Left lung (tissue), 4 donors: ENCODE measurements at regions not wholly inside any gene's neighbourhood (a gene's known extent, or its start where the extent isn't known, plus 50 kb on each side); places are given as distances from the start of the nearest gene placed in this dataset.

Source experiments
- ATAC-seq: fragments of 200-7000 bp; cut with Tn5 transposase; one replicate; pipeline ENCODE4 v1.9.1; 2020; ENCODE audit warnings: moderate library complexity
- DNase-seq, 4 donors: peaks; one replicate each; pipeline ENCODE4 v3.0.0-alpha.2; 2013 to 2020
- H3K27ac ChIP-seq, 2 donors: fragments of 200-600 bp; sonication (generic) in 1 of 2; one replicate each; pipeline versions ENCODE4 v1.5.0 to v1.8.0; 2020 to 2021
- H3K27me3 ChIP-seq, 2 donors: fragments of 200-600 bp; sonication (generic) in 1 of 2; one replicate each; pipeline versions ENCODE4 v1.5.0 to v1.8.0; 2020 to 2021
- H3K36me3 ChIP-seq, 2 donors: fragments of 200-600 bp; sonication (generic) in 1 of 2; one replicate each; pipeline versions ENCODE4 v1.5.0 to v1.8.0; 2020 to 2021
- H3K4me1 ChIP-seq, 2 donors: fragments of 200-600 bp; one replicate each; pipeline ENCODE4 v1.8.0; 2021
- H3K4me3 ChIP-seq, 2 donors: fragments of 200-600 bp; sonication (generic) in 1 of 2; one replicate each; pipeline versions ENCODE4 v1.5.0 to v1.8.0; 2020 to 2021; ENCODE audit warnings: mild to moderate bottlenecking in 1 of 2
- H3K9me3 ChIP-seq, 2 donors: fragments of 200-600 bp; sonication (generic) in 1 of 2; one replicate each; pipeline versions ENCODE4 v1.5.0 to v1.8.0; 2020 to 2021
- intact Hi-C, 2 donors: fragments of 100-400 bp; cut with DNase I; formaldehyde crosslinking; loops; one replicate each; pipeline versions ENCODE4 v1.11.2 to v1.14.2; 2022
- TF ChIP-seq, protein P1 (sequence below), 2 donors: fragments of 200-600 bp; sonication (generic) in 1 of 2; IDR thresholded peaks; one replicate each; pipeline versions ENCODE4 v1.5.0 to v1.8.0; 2021; ENCODE audit warnings: antibody characterized with exemption in 2 of 2
- donor health status: DM: no; HTN: yes; CAD: no.
- donor health status: DM: no; HTN: no; CAD: no.

DNA sequence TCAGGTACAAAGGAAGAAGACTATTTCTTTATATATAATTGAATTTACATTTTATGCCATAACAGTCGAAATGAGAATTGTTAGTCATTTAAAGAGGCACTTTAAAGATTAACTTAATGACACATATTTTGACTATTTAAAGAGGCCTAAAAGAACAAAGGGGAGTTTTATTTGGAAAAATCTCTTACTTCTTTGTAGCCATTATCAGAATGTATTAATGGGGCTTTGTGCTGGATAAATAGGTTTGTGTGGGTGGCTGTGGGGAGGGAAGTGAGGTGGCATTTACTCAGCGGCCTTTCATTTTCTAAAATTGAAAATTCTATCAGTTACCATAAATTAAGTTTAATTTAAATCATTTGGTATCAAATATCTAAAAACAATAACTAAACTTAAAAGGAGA lies 462.2 kb upstream of the CXADR start:
- no peak for DNase-seq
- intact Hi-C loops: no loop called here

DNA sequence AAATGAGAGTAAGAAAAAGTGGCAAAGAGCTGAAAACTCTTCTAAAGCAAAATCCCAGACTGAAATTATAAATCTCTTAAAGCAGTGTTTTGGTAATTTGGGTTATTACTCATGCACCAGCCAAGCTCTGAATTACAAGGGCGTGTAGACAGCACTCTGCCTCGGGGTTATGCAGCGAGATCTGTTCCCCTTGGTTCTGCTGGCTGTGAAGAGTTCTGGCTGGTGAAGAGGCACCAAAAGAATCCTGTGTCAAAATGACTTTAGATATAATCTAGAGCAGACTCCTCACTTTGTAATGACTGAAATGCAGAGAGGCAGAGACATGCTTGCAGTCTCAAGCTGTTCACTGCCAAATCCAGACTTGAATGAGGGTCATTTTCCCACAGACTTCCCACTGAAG lies 461.8 kb upstream of the CXADR start:
- no peak for ATAC-seq

More for the DNA sequence above, 462.2 kb upstream of the CXADR start:
- no peaks in the 10 kb centered on the region for H3K4me1 ChIP-seq
- no peak overlapping the region for H3K27ac ChIP-seq
- peaks cover 0 to 7% of the 10 kb centered on the region in 2 donors for H3K9me3 ChIP-seq
- H3K36me3 ChIP-seq: no peaks in the 10 kb centered on the region
- TF ChIP-seq, protein P1, sequence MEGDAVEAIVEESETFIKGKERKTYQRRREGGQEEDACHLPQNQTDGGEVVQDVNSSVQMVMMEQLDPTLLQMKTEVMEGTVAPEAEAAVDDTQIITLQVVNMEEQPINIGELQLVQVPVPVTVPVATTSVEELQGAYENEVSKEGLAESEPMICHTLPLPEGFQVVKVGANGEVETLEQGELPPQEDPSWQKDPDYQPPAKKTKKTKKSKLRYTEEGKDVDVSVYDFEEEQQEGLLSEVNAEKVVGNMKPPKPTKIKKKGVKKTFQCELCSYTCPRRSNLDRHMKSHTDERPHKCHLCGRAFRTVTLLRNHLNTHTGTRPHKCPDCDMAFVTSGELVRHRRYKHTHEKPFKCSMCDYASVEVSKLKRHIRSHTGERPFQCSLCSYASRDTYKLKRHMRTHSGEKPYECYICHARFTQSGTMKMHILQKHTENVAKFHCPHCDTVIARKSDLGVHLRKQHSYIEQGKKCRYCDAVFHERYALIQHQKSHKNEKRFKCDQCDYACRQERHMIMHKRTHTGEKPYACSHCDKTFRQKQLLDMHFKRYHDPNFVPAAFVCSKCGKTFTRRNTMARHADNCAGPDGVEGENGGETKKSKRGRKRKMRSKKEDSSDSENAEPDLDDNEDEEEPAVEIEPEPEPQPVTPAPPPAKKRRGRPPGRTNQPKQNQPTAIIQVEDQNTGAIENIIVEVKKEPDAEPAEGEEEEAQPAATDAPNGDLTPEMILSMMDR (IDR thresholded peaks at IDR 0.05): no peak
- no peak overlapping the region for H3K4me3 ChIP-seq
- ATAC-seq: no peak
- no peaks in the 10 kb centered on the region for H3K27me3 ChIP-seq

DNA sequence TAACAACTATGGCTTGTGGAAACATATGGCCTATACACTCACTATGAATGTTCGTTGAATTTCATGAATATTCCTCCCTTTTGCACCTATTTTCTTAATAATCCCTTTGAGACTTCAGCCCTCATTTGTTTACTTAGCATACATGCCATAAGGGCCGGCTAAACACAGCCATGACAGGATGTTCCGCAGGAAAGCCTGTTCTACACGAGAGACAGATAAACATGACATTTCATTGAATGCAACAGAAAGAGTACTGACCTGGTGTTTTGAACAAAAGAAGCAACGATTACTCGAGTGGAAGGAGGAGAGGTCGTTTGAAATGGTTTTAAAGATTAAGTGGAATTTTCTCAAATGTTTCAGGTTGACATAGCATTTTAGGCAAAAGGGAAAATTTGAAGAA lies 459.5 kb upstream of the CXADR start:
- H3K27me3 ChIP-seq: no peaks in the 10 kb centered on the region
- no peak for DNase-seq
- H3K4me3 ChIP-seq: no peak overlapping the region
- intact Hi-C loops: no loop called here
- TF ChIP-seq, protein P1 (IDR thresholded peaks at IDR 0.05): no peak
- no peaks in the 10 kb centered on the region for H3K4me1 ChIP-seq
- H3K27ac ChIP-seq: no peak overlapping the region
- H3K36me3 ChIP-seq: no peaks in the 10 kb centered on the region
- ATAC-seq: no peak
- peaks cover 0 to 5% of the 10 kb centered on the region in 2 donors for H3K9me3 ChIP-seq

More for the DNA sequence above, 461.8 kb upstream of the CXADR start:
- no peaks in the 10 kb centered on the region for H3K4me1 ChIP-seq
- H3K27ac ChIP-seq: no peak overlapping the region
- intact Hi-C loops: no loop called here
- DNase-seq: no peak
- peaks cover 0 to 7% of the 10 kb centered on the region in 2 donors for H3K9me3 ChIP-seq
- no peaks in the 10 kb centered on the region for H3K36me3 ChIP-seq
- no peaks in the 10 kb centered on the region for H3K27me3 ChIP-seq
- H3K4me3 ChIP-seq: no peak overlapping the region
- TF ChIP-seq, protein P1 (IDR thresholded peaks at IDR 0.05): no peak

DNA sequence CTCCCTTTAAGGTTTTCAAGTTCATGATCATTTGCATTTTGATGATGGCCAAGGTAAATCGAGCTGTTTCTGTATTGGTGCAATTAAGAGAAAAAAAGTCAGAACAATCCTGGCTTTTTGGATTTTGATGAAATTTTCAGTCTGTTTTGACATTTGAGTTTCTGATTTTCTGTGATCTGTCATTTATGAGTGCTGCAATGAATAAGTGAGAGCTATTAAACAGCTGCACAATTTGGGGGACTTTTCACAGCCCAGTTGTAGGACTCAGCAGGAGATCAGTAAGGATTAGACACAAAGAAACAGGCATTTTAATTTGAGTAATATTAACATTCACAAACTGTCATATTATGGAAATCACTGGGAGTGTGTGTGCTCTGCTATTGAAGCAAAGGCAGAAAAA lies 452.9 kb upstream of the CXADR start:
- H3K27me3 ChIP-seq: no peaks in the 10 kb centered on the region
- H3K9me3 ChIP-seq: peaks cover 0 to 3% of the 10 kb centered on the region in 2 donors
- no peak overlapping the region for H3K4me3 ChIP-seq
- intact Hi-C loops: no loop called here
- DNase-seq (no peak), ATAC-seq (no peak)
- TF ChIP-seq, protein P1 (IDR thresholded peaks at IDR 0.05): no peak
- no peaks in the 10 kb centered on the region for H3K4me1 ChIP-seq
- no peaks in the 10 kb centered on the region for H3K36me3 ChIP-seq
- no peak overlapping the region for H3K27ac ChIP-seq

DNA sequence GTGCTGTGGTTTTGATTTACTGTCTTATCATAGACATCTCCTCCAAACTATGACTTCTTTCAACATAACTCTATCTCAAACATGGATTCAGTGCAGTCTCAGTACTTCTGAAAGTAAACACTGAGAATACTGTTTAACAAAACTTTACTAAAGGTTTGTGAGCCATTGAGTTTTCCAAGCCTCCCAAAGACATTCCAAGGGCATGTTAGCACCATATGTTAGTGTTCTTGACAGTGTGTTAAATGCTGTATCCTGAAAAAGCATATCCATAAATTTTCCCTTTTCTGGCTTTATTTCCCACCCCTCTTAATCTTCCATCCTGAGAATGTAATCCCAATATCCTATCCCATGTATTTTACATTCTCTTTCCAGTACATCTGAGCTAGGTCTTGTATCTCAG lies 446.8 kb upstream of the CXADR start:
- DNase-seq: no peak
- Histone ChIP-seq H3K4me3 (no peak overlapping the region), H3K36me3 (no peaks in the 10 kb centered on the region), H3K9me3 (peaks cover 0 to 4% of the 10 kb centered on the region in 2 donors), H3K4me1 (no peaks in the 10 kb centered on the region), H3K27ac (no peak overlapping the region), H3K27me3 (no peaks in the 10 kb centered on the region)
- no peak for ATAC-seq
- intact Hi-C loops: no loop called here
- TF ChIP-seq, protein P1 (IDR thresholded peaks at IDR 0.05): no peak
